Liver (tissue), 8 donors: ENCODE measurements at regions not wholly inside any gene's neighbourhood (a gene's known extent, or its start where the extent isn't known, plus 50 kb on each side); places are given as distances from the start of the nearest gene placed in this dataset.

Experiments
- DNase-seq: peaks from one replicate; pipeline ENCODE4 v3.0.0-alpha.2; 2017; ENCODE audit warnings: low spot score
- H3K27ac ChIP-seq, 2 donors: one replicate each; pipeline ENCODE4 v1.7.0; 2013; ENCODE audit warnings: inconsistent platforms in 2 of 2, low read length in 2 of 2, control low read depth in 1 of 2, low read depth in 1 of 2, mild to moderate bottlenecking in 1 of 2
- H3K27me3 ChIP-seq, 4 donors: one replicate each; pipeline versions ENCODE4 v1.6.1 to v1.7.0; 2013; ENCODE audit warnings: low read length in 3 of 4, inconsistent platforms in 1 of 4, mild to moderate bottlenecking in 1 of 4, moderate library complexity in 1 of 4; ENCODE audit not compliant: control insufficient read depth in 4 of 4, insufficient read depth in 4 of 4
- H3K36me3 ChIP-seq, 4 donors: one replicate each; pipeline versions ENCODE4 v1.6.1 to v1.7.0; 2013; ENCODE audit warnings: low read length in 3 of 4, mild to moderate bottlenecking in 3 of 4, low read depth in 1 of 4, moderate library complexity in 1 of 4; ENCODE audit not compliant: control insufficient read depth in 4 of 4, insufficient read depth in 3 of 4
- H3K4me1 ChIP-seq, 4 donors: one replicate each; pipeline versions ENCODE4 v1.6.1 to v1.7.0; 2013; ENCODE audit warnings: low read length in 3 of 4, mild to moderate bottlenecking in 3 of 4, moderate library complexity in 1 of 4; ENCODE audit not compliant: control insufficient read depth in 4 of 4, insufficient read depth in 4 of 4
- H3K4me3 ChIP-seq, 3 donors: one replicate each; pipeline versions ENCODE4 v1.6.1 to v1.7.0; 2013; ENCODE audit warnings: low read length in 3 of 3, control low read depth in 1 of 3, low read depth in 1 of 3, mild to moderate bottlenecking in 1 of 3
- H3K9ac ChIP-seq, 2 donors: one replicate each; pipeline ENCODE4 v1.7.0; 2013; ENCODE audit warnings: low read length in 2 of 2, mild to moderate bottlenecking in 2 of 2, moderate library complexity in 2 of 2, control low read depth in 1 of 2, low read depth in 1 of 2
- H3K9me3 ChIP-seq, 4 donors: one replicate each; pipeline versions ENCODE4 v1.6.1 to v1.7.0; 2013; ENCODE audit warnings: low read length in 3 of 4; ENCODE audit not compliant: control insufficient read depth in 4 of 4
- CTCF ChIP-seq: fragments of 150-350 bp; IDR thresholded peaks from 2 replicates; pipeline ENCODE4 v1.5.1; 2017; ENCODE audit warnings: improper control_type of control experiment, low read depth, low read length; ENCODE audit not compliant: missing input control
- EGR1 ChIP-seq, 2 donors: IDR thresholded peaks; 2 replicates each; pipeline ENCODE4 v1.6.1; 2016 to 2018; ENCODE audit warnings: antibody characterized with exemption in 2 of 2, low read depth in 2 of 2
- FOXA1 ChIP-seq: IDR thresholded peaks from 2 replicates; pipeline ENCODE4 v1.6.1; 2016; ENCODE audit warnings: antibody characterized with exemption
- FOXA2 ChIP-seq: IDR thresholded peaks from 2 replicates; pipeline ENCODE4 v1.6.1; 2016; ENCODE audit warnings: antibody characterized with exemption
- GABPA ChIP-seq, 2 donors: IDR thresholded peaks in 1 of 2; conservative IDR thresholded peaks in 1 of 2; 2 replicates each; pipeline ENCODE4 v1.6.1; 2016; ENCODE audit warnings: antibody characterized with exemption in 2 of 2, mild to moderate bottlenecking in 1 of 2, moderate library complexity in 1 of 2
- HNF4A ChIP-seq, 2 donors: conservative IDR thresholded peaks; 2 replicates each; pipeline ENCODE4 v1.6.1; 2016; ENCODE audit warnings: antibody characterized with exemption in 2 of 2, mild to moderate bottlenecking in 2 of 2
- HNF4G ChIP-seq: IDR thresholded peaks from 2 replicates; pipeline ENCODE4 v1.6.1; 2016; ENCODE audit warnings: antibody characterized with exemption
- JUND ChIP-seq, 2 donors: IDR thresholded peaks; 2 replicates each; pipeline ENCODE4 v1.6.1; 2016; ENCODE audit warnings: antibody characterized with exemption in 2 of 2
- RAD21 ChIP-seq, 2 donors: IDR thresholded peaks; 2 replicates each; pipeline ENCODE4 v1.6.1; 2016; ENCODE audit warnings: antibody characterized with exemption in 2 of 2, mild to moderate bottlenecking in 2 of 2
- RXRA ChIP-seq, 2 donors: IDR thresholded peaks; 2 replicates each; pipeline ENCODE4 v1.6.1; 2017 to 2018; ENCODE audit warnings: antibody characterized with exemption in 2 of 2, mild to moderate bottlenecking in 1 of 2
- SP1 ChIP-seq: IDR thresholded peaks from 2 replicates; pipeline ENCODE4 v1.6.1; 2018; ENCODE audit warnings: antibody characterized with exemption, mild to moderate bottlenecking
- YY1 ChIP-seq: IDR thresholded peaks from 2 replicates; pipeline ENCODE4 v1.6.1; 2016; ENCODE audit warnings: antibody characterized with exemption, mild to moderate bottlenecking
- ZBTB33 ChIP-seq: IDR thresholded peaks from 2 replicates; pipeline ENCODE4 v1.6.1; 2016; ENCODE audit warnings: antibody characterized with exemption
- WGBS: extraction: QIAGEN DNeasy Blood & Tissue Kit; methylation state at CpG from one replicate; pipeline ENCODE4 v1.1.7; 2013; 5-methylcytosine and 5-hydroxymethylcytosine counted together
- TF ChIP-seq, protein P1 (sequence below): IDR thresholded peaks from 2 replicates; pipeline ENCODE4 v1.6.1; 2016; ENCODE audit warnings: antibody characterized with exemption, mild to moderate bottlenecking
- TF ChIP-seq, protein P2 (sequence below): IDR thresholded peaks from 2 replicates; pipeline ENCODE4 v1.6.1; 2016; ENCODE audit warnings: antibody characterized with exemption
- donor health status: healthy.
- donor health status: healthy.
- donor health status: healthy.
- donor health status: healthy.
- donor health status: healthy.

- H3K4me3 ChIP-seq: no peak overlapping the region
- DNase-seq: no peak
- no peaks in the 10 kb centered on the region for H3K9me3 ChIP-seq
- TF ChIP-seq FOXA1: no peak
- no peak for TF ChIP-seq YY1
- TF ChIP-seq, protein P1, sequence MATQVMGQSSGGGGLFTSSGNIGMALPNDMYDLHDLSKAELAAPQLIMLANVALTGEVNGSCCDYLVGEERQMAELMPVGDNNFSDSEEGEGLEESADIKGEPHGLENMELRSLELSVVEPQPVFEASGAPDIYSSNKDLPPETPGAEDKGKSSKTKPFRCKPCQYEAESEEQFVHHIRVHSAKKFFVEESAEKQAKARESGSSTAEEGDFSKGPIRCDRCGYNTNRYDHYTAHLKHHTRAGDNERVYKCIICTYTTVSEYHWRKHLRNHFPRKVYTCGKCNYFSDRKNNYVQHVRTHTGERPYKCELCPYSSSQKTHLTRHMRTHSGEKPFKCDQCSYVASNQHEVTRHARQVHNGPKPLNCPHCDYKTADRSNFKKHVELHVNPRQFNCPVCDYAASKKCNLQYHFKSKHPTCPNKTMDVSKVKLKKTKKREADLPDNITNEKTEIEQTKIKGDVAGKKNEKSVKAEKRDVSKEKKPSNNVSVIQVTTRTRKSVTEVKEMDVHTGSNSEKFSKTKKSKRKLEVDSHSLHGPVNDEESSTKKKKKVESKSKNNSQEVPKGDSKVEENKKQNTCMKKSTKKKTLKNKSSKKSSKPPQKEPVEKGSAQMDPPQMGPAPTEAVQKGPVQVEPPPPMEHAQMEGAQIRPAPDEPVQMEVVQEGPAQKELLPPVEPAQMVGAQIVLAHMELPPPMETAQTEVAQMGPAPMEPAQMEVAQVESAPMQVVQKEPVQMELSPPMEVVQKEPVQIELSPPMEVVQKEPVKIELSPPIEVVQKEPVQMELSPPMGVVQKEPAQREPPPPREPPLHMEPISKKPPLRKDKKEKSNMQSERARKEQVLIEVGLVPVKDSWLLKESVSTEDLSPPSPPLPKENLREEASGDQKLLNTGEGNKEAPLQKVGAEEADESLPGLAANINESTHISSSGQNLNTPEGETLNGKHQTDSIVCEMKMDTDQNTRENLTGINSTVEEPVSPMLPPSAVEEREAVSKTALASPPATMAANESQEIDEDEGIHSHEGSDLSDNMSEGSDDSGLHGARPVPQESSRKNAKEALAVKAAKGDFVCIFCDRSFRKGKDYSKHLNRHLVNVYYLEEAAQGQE: no peak
- TF ChIP-seq EGR1 (IDR thresholded peaks at IDR 0.05; ENCODE audit: low read depth in 2 of 2): no peak
- TF ChIP-seq FOXA2: no peak
- TF ChIP-seq CTCF: no peak
- TF ChIP-seq GABPA (IDR thresholded peaks at IDR 0.05 in 1 of 2, conservative IDR thresholded peaks at IDR 0.05 in 1 of 2): no peak
- TF ChIP-seq RXRA (IDR thresholded peaks at IDR 0.05): no peak
- no peak overlapping the region for H3K9ac ChIP-seq
- WGBS: 79% methylated on average over 1 of the region's 1 CpG
- no peaks in the 10 kb centered on the region for H3K4me1 ChIP-seq
- H3K27ac ChIP-seq: no peak overlapping the region
- peaks cover 0 to 7% (median 0%) of the 10 kb centered on the region in 4 donors for H3K27me3 ChIP-seq
- no peaks in the 10 kb centered on the region for H3K36me3 ChIP-seq
Measured at GRCh38 chr14:97846156-97846555, 1049.0 kb downstream of the VRK1 start.

GRCh38 chr14:97848317-97848980 lies 1051.3 kb downstream of the VRK1 start:
- DNase-seq: no peak
- Histone ChIP-seq H3K9me3 (no peaks in the 10 kb centered on the region), H3K27me3 (peaks cover 0 to 3% (median 0%) of the 10 kb centered on the region in 4 donors), H3K27ac (no peak overlapping the region), H3K4me1 (no peaks in the 10 kb centered on the region), H3K36me3 (no peaks in the 10 kb centered on the region), H3K4me3 (no peak overlapping the region), H3K9ac (no peak overlapping the region)
- 56% methylated on average over 13 of the region's 13 CpGs for WGBS
- TF ChIP-seq SP1: no peak
- TF ChIP-seq, protein P2, sequence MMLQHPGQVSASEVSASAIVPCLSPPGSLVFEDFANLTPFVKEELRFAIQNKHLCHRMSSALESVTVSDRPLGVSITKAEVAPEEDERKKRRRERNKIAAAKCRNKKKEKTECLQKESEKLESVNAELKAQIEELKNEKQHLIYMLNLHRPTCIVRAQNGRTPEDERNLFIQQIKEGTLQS: no peak
- TF ChIP-seq YY1: no peak
- TF ChIP-seq RXRA (IDR thresholded peaks at IDR 0.05): no peak
- no peak for TF ChIP-seq HNF4G
- TF ChIP-seq CTCF: no peak
- TF ChIP-seq ZBTB33: no peak
- no peak for TF ChIP-seq FOXA2
- no peak for TF ChIP-seq HNF4A (conservative IDR thresholded peaks at IDR 0.05)
- TF ChIP-seq GABPA (IDR thresholded peaks at IDR 0.05 in 1 of 2, conservative IDR thresholded peaks at IDR 0.05 in 1 of 2): no peak
- TF ChIP-seq FOXA1: no peak
- TF ChIP-seq RAD21 (IDR thresholded peaks at IDR 0.05): no peak
- TF ChIP-seq, protein P1: no peak
- no peak for TF ChIP-seq JUND (IDR thresholded peaks at IDR 0.05)
